Fibroblast of peridontal ligament (primary cell): ENCODE measurements at regions not wholly inside any gene's neighbourhood (a gene's known extent, or its start where the extent isn't known, plus 50 kb on each side); places are given as distances from the start of the nearest gene placed in this dataset.
"Not testable (repeated sequence)": the region's sequence is repeated elsewhere in the genome, so short reads cannot be mapped to it uniquely, and the experiment has no call there.

Source experiments
- DNase-seq: peaks from one replicate; pipeline ENCODE4 v3.0.0-alpha.2; 2010; ENCODE audit errors: extremely low read depth

GRCh38 chr9:105975886-105976645, 281.7 kb downstream of the TMEM38B start:
- peak; percentile 5 for DNase-seq

- DNase-seq, result no peak
Observed at GRCh38 chr9:105978336-105978735, 284.0 kb downstream of the TMEM38B start.

- DNase-seq, result no peak
Observed at GRCh38 chr9:105978826-105979225, 284.5 kb downstream of the TMEM38B start.

GRCh38 chr9:105979290-105979689, 284.9 kb downstream of the TMEM38B start:
- no peak for DNase-seq

GRCh38 chr9:105984714-105985113, 290.4 kb downstream of the TMEM38B start:
- no peak for DNase-seq

GRCh38 chr9:105993116-105993854, 298.9 kb downstream of the TMEM38B start:
- no peak for DNase-seq

GRCh38 chr9:105993921-105994715, 299.8 kb downstream of the TMEM38B start:
- no peak for DNase-seq

GRCh38 chr9:105994970-105995369, 300.6 kb downstream of the TMEM38B start:
- DNase-seq, result peak; percentile 15

GRCh38 chr9:106017198-106017740, 322.9 kb downstream of the TMEM38B start:
- no peak for DNase-seq

GRCh38 chr9:106019039-106019680, 324.8 kb downstream of the TMEM38B start:
- no peak for DNase-seq

- no peak for DNase-seq
Observed at GRCh38 chr9:106019702-106020101, 325.4 kb downstream of the TMEM38B start.

GRCh38 chr9:106020186-106020585, 325.8 kb downstream of the TMEM38B start:
- no peak for DNase-seq

- no peak for DNase-seq
Observed at GRCh38 chr9:106023455-106023854, 329.1 kb downstream of the TMEM38B start.

GRCh38 chr9:106025453-106025852, 331.1 kb downstream of the TMEM38B start:
- no peak for DNase-seq

GRCh38 chr9:106030146-106030545, 335.8 kb downstream of the TMEM38B start:
- not testable (repeated sequence) for DNase-seq

- no peak for DNase-seq
Observed at GRCh38 chr9:106032978-106033377, 338.6 kb downstream of the TMEM38B start.

- no peak for DNase-seq
Observed at GRCh38 chr9:106035806-106036205, 341.5 kb downstream of the TMEM38B start.

GRCh38 chr9:106038266-106039001, 344.1 kb downstream of the TMEM38B start:
- DNase-seq, result no peak

GRCh38 chr9:106039151-106039935, 345.0 kb downstream of the TMEM38B start:
- DNase-seq, result no peak

GRCh38 chr9:106041920-106042319, 347.6 kb downstream of the TMEM38B start:
- not testable (repeated sequence) for DNase-seq
